Central memory CD8-positive, alpha-beta T cell (primary cell): ENCODE measurements at regions not wholly inside any gene's neighbourhood (a gene's known extent, or its start where the extent isn't known, plus 50 kb on each side); places are given as distances from the start of the nearest gene placed in this dataset.

Source experiments
- ATAC-seq: fragments of 150-1000 bp; cut with Tn5 transposase; replicated peaks from 2 replicates; pipeline ENCODE4 v1.10.0; 2022; ENCODE audit warnings: mild to moderate bottlenecking, moderate FRiP score, moderate number of reproducible peaks; ENCODE audit not compliant: poor library complexity, severe bottlenecking; ENCODE audit errors: extremely low read depth
- DNase-seq, 2 donors: peaks; one replicate each; pipeline ENCODE4 v3.0.0; 2021; ENCODE audit warnings: low spot score in 2 of 2
- H3K27ac Mint-ChIP-seq: one replicate; pipeline ENCODE4 v1.8.0; 2022; ENCODE audit warnings: low read depth, mild to moderate bottlenecking, moderate library complexity, mixed read lengths
- H3K27me3 Mint-ChIP-seq: one replicate; pipeline ENCODE4 v1.8.0; 2022; ENCODE audit warnings: mixed read lengths
- H3K36me3 Mint-ChIP-seq: one replicate; pipeline ENCODE4 v1.8.0; 2022; ENCODE audit warnings: mild to moderate bottlenecking, moderate library complexity, mixed read lengths; ENCODE audit not compliant: insufficient read depth
- H3K4me1 Mint-ChIP-seq: one replicate; pipeline ENCODE4 v1.8.0; 2022; ENCODE audit warnings: mixed read lengths
- H3K4me3 Mint-ChIP-seq: one replicate; pipeline ENCODE4 v1.8.0; 2022; ENCODE audit warnings: mild to moderate bottlenecking, moderate library complexity, mixed read lengths
- H3K9me3 Mint-ChIP-seq: one replicate; pipeline ENCODE4 v1.8.0; 2022; ENCODE audit warnings: mixed read lengths

- Mint-ChIP-seq H3K27ac (no peak overlapping the region), H3K36me3 (no peaks in the 10 kb centered on the region), H3K27me3 (peaks cover 17% of the 10 kb centered on the region), H3K9me3 (no peaks in the 10 kb centered on the region), H3K4me1 (no peaks in the 10 kb centered on the region), H3K4me3 (no peak overlapping the region)
- DNase-seq, result no peak
- no peak for ATAC-seq
Measured at GRCh38 chr16:14321542-14321941, 250.4 kb downstream of the MRTFB start.

GRCh38 chr16:14320406-14320805, 249.3 kb downstream of the MRTFB start:
- H3K9me3 Mint-ChIP-seq, result no peaks in the 10 kb centered on the region
- DNase-seq, result no peak
- no peak overlapping the region for H3K27ac Mint-ChIP-seq
- ATAC-seq, result no peak
- H3K4me3 Mint-ChIP-seq, result no peak overlapping the region
- H3K36me3 Mint-ChIP-seq, result no peaks in the 10 kb centered on the region
- no peaks in the 10 kb centered on the region for H3K4me1 Mint-ChIP-seq
- H3K27me3 Mint-ChIP-seq, result peaks cover 10% of the 10 kb centered on the region
